Activated effector memory CD4-positive, alpha-beta T cell treated with Interleukin-2 at 50 U/mL for 16 hours (primary cell): ENCODE measurements at regions not wholly inside any gene's neighbourhood (a gene's known extent, or its start where the extent isn't known, plus 50 kb on each side); places are given as distances from the start of the nearest gene placed in this dataset.
"Not testable (repeated sequence)": the region's sequence is repeated elsewhere in the genome, so short reads cannot be mapped to it uniquely, and the experiment has no call there.

Experiments used
- DNase-seq: peaks from one replicate; pipeline ENCODE4 v3.0.0-alpha.2; 2020

GRCh38 chr12:46569826-46570439, 197.4 kb upstream of the SLC38A2 start:
- no peak for DNase-seq

- DNase-seq: no peak
Observed at GRCh38 chr12:46567667-46568066, 195.1 kb upstream of the SLC38A2 start.

- no peak for DNase-seq
Observed at GRCh38 chr12:46562625-46563225, 190.2 kb upstream of the SLC38A2 start.

GRCh38 chr12:46561769-46562624, 189.4 kb upstream of the SLC38A2 start:
- not testable (repeated sequence) for DNase-seq

GRCh38 chr12:46560874-46561273, 188.3 kb upstream of the SLC38A2 start:
- DNase-seq: no peak

DNA sequence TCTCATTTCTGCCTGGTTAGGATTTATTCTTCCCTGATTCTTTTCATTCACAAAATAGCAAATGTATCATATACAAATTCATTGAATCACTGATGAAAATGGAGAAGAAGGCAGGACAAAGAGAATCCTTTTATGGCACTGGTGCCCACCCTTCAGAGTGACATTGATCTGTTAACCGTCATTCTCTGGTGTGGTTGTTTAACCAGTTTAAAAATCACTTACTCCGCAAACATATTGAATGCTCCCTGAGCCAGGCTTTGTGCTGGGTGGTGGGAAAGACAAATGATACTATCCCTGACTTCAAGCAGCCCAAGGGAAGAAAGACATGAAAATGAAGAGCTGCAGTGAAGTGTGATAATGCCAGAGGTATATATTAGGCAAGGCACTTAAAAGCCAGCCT, 187.5 kb upstream of the SLC38A2 start:
- DNase-seq: no peak

DNA sequence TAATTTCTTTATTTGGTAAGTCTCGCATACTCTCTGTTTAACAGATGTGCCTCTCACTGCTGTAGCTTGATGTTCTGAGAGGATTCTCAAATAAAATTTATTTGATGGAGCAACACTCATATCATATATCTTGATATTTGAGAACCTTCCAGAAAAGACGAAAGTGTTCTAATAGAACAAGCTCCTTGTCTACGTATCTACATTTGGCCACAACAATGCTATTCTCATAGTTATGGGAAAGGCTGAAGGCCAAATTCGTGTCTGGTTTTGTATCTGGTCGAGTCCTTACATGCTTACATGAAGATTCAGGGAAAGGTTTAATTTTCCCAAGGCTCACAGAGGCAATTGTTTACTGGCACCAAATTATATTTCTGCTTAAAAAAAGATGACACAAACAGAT, 186.7 kb upstream of the SLC38A2 start:
- no peak for DNase-seq

DNA sequence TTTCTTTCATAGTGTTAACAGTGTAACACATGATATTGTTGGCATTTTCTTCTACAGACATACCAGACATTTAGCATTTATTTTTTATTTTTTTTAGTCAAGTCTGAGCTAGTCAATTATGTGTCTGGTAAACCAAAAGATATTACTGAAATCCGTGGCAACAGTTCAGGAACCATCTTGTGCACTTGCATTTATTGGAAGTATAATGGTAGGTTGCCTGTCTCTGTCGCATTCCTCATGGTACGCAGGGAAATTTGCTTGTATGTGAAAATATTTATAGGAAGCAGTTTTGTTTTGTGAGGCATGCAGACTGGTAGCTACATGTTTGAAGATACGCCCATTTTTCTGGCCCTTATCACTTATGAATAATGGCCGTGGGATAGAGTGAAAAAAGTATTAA, 186.1 kb upstream of the SLC38A2 start:
- no peak for DNase-seq

DNA sequence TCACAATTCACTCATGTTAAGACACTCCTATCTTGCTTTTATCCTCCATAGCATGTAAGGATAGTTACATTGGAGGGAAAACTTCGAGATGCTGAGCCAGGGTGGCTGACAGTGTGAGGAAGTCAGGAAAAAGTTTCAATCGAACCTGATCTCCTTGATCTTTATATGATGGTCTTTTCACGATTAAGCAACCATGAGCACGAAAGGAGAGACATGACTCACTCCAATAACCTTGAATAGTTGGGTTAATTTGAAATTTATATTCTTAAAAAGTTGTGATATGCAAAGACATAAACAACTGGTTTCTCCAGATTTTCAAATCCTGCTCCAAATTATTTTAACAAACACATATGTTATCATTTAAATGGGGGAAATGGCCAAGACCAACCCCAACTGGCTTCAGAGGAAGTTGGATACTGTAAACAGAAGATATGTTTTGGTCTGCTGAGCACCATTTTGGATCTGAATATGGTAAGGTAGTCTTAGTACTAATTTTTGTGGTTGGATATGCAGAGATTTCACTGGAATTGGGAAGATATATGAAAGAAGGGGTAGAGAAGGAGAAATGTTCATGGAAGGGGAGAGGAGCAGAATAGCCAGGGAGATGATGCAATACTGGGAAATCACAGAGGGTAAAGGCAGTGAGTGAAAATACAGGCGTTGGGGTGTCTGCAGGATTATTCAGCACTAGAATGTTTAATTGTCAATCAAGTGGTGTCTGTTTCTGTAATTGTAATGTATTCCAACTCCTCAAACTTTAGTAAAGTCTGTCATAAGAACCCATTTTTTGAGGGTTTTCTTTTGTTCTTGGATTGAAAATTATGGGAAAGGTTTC, 185.2 kb upstream of the SLC38A2 start:
- no peak for DNase-seq

DNA sequence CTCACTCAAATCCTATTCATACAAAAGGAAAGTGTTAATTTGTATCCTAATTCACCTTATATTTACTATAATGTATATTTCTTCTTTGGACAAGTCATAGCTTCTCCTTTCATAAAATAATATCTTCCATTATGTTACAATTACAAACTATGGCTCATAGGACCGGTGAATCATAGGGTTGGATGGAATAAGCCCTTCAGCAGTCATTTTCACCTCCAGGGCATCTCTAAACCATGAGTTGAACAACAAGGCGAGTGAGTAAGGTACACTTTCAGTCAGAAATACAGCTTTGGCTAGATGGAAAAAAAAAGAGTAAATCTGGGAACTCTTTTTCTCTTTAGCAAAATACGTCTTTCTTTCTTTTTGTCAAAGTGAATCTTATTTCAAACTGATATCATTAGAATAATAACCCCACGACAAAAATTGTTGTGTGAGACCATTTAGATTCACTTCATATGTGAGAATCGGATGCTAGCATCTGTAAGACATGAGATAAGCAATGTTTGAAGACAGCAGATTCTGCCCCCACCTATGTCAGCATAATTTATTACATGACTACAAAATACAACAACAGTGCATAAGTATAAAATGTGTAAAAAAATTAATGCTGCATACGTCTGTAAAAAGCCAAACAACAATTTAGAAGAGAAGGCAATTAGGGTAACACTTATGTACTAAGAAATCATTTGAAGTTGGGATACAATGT, 184.4 kb upstream of the SLC38A2 start:
- no peak for DNase-seq

- DNase-seq: no peak
Observed at GRCh38 chr12:46556105-46556559, 183.6 kb upstream of the SLC38A2 start.

DNA sequence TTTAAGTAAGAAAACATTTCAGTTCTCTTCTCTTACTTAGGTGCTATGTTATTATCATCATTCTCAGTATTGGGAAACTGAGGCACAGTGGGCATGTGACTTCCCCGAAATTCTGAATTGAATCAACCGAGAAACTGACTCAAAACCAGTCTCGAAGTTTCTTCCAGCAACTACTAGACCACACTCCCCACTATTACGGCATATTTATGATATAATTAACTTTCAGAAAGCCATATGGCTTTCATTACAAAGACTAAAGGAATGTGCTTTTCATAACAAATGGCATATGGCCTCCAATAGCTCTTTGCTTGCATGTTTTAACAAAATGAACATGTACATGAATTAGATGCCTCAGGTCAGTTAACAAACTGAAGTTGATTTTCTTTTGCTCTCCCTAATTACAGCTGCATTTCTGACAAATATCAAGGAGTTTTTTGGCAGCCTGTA, 182.9 kb upstream of the SLC38A2 start:
- no peak for DNase-seq

DNA sequence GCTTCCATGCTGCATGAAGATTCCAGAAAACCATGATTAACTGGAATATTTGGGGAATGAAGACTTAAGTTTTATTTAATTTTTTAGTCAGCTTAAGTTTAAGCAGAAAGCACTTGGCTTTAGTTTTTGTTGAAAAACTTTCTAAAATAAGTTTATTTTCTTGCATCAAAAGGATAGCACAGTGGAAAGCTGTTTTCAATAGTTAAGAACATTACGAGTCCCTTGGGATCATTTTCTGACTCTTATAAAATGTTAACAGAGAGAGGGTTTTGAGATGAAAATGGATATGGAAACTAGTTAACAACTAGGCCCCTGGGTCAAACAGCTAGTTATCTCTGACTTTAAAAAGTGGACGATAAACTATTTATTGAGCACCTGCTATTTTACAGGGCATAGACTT, 181.9 kb upstream of the SLC38A2 start:
- DNase-seq: no peak

DNA sequence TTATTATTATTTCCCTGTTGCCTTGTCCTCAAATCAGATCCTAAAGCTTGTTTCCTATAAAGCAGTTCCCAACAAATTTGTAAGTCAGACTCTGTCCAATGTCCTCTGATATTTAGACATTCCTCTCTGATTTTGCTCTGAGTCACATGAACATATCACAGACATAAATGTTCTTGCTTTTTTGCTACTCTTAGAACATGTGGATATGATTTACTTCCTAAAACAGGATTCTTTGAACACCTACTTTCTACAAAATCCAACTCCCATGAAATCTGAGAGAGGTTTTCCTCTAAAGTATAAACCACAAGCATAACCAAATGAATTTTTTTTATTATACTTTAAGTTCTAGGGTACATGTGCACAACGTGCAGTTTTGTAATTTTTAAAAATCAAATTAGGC, 181.3 kb upstream of the SLC38A2 start:
- no peak for DNase-seq

DNA sequence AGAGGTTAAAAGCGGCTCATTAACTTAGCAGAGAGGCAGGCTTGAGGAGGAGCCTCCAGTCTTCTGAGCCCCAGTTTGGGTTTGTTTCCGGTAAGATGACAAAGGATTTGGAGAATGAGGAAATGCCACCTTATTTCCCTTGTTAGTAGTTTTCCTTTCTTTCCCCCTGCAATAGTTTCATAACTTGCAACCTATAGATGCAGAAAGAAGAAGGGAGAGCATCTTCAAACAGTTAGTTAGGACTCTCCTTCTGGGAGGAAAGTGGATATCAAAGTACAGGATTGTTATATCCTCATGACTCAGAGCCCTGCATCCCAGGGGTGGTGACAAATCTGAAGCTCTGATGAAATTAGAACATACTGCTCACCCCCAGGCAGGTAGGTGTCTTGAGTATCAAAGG, 180.7 kb upstream of the SLC38A2 start:
- DNase-seq: no peak

GRCh38 chr12:46550266-46550879, 177.8 kb upstream of the SLC38A2 start:
- DNase-seq: no peak

GRCh38 chr12:46549527-46550265, 177.1 kb upstream of the SLC38A2 start:
- DNase-seq: no peak

DNA sequence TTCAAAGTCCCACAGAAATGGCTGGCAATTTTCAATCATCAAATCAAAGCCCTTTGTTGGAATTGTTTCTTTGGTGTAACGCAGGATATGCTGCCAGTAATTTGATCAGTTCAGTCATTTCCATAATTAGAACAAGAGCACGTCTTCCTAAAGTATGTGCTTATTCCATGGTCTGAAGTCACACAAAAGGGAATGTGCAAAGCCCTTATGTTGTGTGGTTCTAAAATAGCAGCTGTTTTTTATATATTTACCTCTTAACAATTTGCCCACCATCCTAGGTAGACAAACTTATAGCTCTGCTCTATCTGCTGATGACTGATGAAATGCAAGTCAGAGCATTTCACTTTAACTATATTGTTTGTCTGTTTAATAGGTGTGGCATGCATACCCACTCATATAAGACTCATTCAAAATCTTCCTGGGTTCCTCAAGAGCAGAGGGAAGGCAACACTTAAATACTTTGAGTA, 176.1 kb upstream of the SLC38A2 start:
- no peak for DNase-seq

- DNase-seq: no peak
Observed at GRCh38 chr12:46547421-46548354, 175.1 kb upstream of the SLC38A2 start.
